Muscle layer of duodenum (tissue), 2 donors: ENCODE measurements at regions not wholly inside any gene's neighbourhood (a gene's known extent, or its start where the extent isn't known, plus 50 kb on each side); places are given as distances from the start of the nearest gene placed in this dataset.

Experiments used
- H3K27ac ChIP-seq: one replicate; pipeline ENCODE4 v1.7.0; 2013; ENCODE audit warnings: mild to moderate bottlenecking, low read length
- H3K27me3 ChIP-seq: one replicate; pipeline ENCODE4 v1.7.0; 2013; ENCODE audit warnings: low read depth, mild to moderate bottlenecking, control low read depth, low read length
- H3K36me3 ChIP-seq, 2 donors: one replicate each; pipeline ENCODE4 v1.7.0; 2013; ENCODE audit warnings: low read length in 2 of 2, control low read depth in 1 of 2, mild to moderate bottlenecking in 1 of 2; ENCODE audit not compliant: insufficient read depth in 2 of 2, control insufficient read depth in 1 of 2
- H3K4me1 ChIP-seq, 2 donors: one replicate each; pipeline ENCODE4 v1.7.0; 2013; ENCODE audit warnings: low read length in 2 of 2, mild to moderate bottlenecking in 2 of 2, control low read depth in 1 of 2, moderate library complexity in 1 of 2; ENCODE audit not compliant: insufficient read depth in 2 of 2, control insufficient read depth in 1 of 2
- H3K4me3 ChIP-seq, 2 donors: one replicate each; pipeline ENCODE4 v1.7.0; 2013; ENCODE audit warnings: low read length in 2 of 2, low read depth in 1 of 2, mild to moderate bottlenecking in 1 of 2
- H3K9me3 ChIP-seq, 2 donors: one replicate each; pipeline ENCODE4 v1.7.0; 2013; ENCODE audit warnings: low read length in 2 of 2, control low read depth in 1 of 2, mild to moderate bottlenecking in 1 of 2; ENCODE audit not compliant: control insufficient read depth in 1 of 2
- donor health status: healthy.

- Histone ChIP-seq H3K4me3 (no peak overlapping the region), H3K36me3 (no peaks in the 10 kb centered on the region), H3K4me1 (no peaks in the 10 kb centered on the region), H3K27me3 (no peaks in the 10 kb centered on the region), H3K9me3 (no peaks in the 10 kb centered on the region), H3K27ac (no peak overlapping the region)
These were observed 121.7 kb upstream of the CHORDC1 start for GRCh38 chr11:90344546-90344945.

- H3K4me3 ChIP-seq, result no peak overlapping the region
- H3K4me1 ChIP-seq, result no peaks in the 10 kb centered on the region
- H3K36me3 ChIP-seq, result no peaks in the 10 kb centered on the region
- no peak overlapping the region for H3K27ac ChIP-seq
- no peaks in the 10 kb centered on the region for H3K9me3 ChIP-seq
- no peaks in the 10 kb centered on the region for H3K27me3 ChIP-seq
These were observed 120.8 kb upstream of the CHORDC1 start for GRCh38 chr11:90343673-90344072.

DNA sequence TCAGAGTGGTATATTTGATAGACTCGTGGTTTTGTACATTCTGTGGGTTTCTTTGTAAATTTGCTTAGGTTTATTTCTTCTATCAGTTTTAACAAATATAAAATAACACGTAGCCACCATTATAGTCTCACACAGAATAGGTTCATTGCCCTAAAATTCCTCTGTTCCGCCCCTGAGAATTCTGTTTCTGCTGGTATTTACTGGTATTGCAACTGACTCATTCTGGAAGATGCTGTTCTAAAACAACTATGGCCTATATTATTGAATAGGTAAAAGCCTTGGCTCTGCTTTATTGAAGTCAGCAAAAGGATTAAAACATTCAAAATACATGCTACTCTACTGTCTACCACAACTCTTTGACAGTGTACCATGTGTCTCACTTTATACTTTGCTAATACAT lies 119.1 kb upstream of the CHORDC1 start:
- Histone ChIP-seq H3K4me3 (no peak overlapping the region), H3K27ac (no peak overlapping the region)

DNA sequence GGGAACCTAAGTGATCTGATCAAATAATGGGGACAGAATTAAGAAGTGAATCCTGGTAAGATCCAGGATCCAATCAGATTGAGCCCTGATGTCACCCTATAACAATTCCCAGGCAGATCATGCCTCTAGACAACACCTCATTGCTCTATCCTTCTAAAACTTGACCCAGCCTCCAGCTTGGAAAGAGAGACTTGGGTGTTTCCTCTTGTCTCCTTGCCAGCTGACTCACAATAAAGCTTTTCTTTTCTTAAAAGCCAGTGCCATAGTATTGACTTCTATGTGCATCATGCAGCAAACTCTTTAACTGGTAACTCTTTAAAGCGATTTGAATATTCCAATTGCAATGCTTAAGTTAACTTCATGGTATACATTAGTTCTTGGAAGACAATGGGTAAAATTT lies 109.6 kb upstream of the CHORDC1 start:
- Histone ChIP-seq H3K27me3 (no peaks in the 10 kb centered on the region), H3K27ac (no peak overlapping the region), H3K4me1 (no peaks in the 10 kb centered on the region), H3K9me3 (no peaks in the 10 kb centered on the region), H3K4me3 (no peak overlapping the region), H3K36me3 (no peaks in the 10 kb centered on the region)

More for the DNA sequence above, 119.1 kb upstream of the CHORDC1 start:
- H3K9me3 ChIP-seq, result no peaks in the 10 kb centered on the region
- H3K4me1 ChIP-seq, result no peaks in the 10 kb centered on the region
- no peaks in the 10 kb centered on the region for H3K36me3 ChIP-seq
- H3K27me3 ChIP-seq, result no peaks in the 10 kb centered on the region

DNA sequence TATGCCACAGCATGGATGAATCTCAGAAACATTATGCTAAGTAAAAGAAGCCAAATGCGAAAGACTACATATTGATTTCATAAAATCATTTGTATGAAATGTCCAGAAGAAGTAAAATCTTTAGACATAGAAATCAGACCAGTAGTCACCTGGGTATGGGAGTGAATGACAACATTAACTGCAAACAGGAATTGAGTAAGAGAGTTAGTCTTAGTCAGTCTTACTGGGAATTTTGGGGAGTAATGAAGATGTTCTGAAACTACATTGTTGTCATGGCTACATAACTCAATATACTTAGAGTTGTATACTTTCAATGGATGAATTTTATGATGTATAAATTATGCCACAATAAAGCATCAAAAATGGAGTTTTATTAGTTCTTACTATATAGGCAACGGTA lies 107.8 kb upstream of the CHORDC1 start:
- H3K9me3 ChIP-seq, result no peaks in the 10 kb centered on the region
- no peaks in the 10 kb centered on the region for H3K27me3 ChIP-seq
- H3K27ac ChIP-seq, result no peak overlapping the region
- H3K36me3 ChIP-seq, result no peaks in the 10 kb centered on the region
- no peak overlapping the region for H3K4me3 ChIP-seq
- no peaks in the 10 kb centered on the region for H3K4me1 ChIP-seq

GRCh38 chr11:90329043-90329442 lies 106.2 kb upstream of the CHORDC1 start:
- Histone ChIP-seq H3K4me3 (no peak overlapping the region), H3K36me3 (no peaks in the 10 kb centered on the region), H3K27ac (no peak overlapping the region), H3K4me1 (no peaks in the 10 kb centered on the region), H3K27me3 (no peaks in the 10 kb centered on the region), H3K9me3 (no peaks in the 10 kb centered on the region)

DNA sequence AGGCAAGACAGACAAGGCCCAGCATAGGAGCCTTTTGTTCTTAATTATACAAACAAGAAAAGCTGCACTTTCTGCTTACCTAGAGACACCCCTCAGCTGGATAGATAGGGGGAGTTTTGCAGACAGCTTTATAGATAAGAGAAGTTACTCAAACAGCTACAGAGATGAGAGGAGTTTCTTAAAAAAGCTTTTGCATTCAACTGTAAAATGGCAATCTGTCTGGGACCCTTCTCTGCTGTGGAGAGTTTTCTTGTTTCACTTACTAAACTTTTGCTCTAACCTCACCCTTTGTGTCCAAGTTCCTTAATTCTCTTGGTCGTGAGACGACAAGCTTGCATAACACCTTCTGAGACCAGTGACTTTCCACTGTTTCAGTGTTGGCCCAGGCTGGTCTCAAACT lies 103.8 kb upstream of the CHORDC1 start:
- Histone ChIP-seq H3K4me3 (no peak overlapping the region), H3K4me1 (no peaks in the 10 kb centered on the region), H3K36me3 (no peaks in the 10 kb centered on the region), H3K27me3 (no peaks in the 10 kb centered on the region), H3K27ac (no peak overlapping the region), H3K9me3 (no peaks in the 10 kb centered on the region)

DNA sequence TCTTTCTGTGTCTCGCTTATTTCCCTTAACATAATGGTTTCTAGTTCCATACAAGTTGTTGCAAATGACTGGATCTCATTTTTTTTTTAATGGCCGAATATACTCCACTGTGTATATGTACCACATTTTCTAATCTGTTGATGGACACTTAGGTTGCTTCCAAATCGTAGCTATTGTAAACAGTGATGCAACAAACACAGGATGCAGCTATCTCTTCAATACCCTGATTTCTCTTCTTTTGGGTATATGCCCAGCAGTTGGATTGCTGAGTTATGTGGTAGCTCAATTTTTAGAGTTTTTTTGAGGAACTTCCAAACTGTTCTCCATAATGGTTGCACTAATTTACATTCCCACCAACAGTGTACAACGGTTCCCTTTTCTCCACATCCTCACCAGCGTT lies 100.4 kb upstream of the CHORDC1 start:
- no peaks in the 10 kb centered on the region for H3K9me3 ChIP-seq
- H3K27me3 ChIP-seq, result no peaks in the 10 kb centered on the region
- H3K4me1 ChIP-seq, result no peaks in the 10 kb centered on the region
- no peak overlapping the region for H3K27ac ChIP-seq
- H3K36me3 ChIP-seq, result no peaks in the 10 kb centered on the region
- H3K4me3 ChIP-seq, result no peak overlapping the region

DNA sequence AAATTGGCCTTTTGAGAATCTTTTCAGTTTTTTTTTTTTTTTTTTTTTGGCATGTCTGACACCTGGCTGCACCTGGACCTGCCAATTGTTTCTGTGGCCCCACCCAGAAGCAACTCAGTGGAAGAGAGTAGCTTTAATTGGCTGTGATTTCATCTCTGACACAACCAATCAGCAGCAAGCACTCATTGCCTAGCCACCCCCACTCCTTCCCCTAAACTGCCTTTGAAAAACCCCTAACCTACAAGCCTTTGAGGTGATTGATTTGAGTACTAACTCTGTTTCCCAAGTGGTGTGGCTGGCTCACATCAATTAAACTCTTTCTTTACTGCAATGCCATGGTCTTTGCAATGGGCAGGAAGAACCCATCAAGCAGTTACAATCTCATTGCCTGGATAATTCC lies 98.2 kb upstream of the CHORDC1 start:
- no peaks in the 10 kb centered on the region for H3K36me3 ChIP-seq
- H3K4me1 ChIP-seq, result no peaks in the 10 kb centered on the region
- H3K4me3 ChIP-seq, result no peak overlapping the region
- H3K9me3 ChIP-seq, result no peaks in the 10 kb centered on the region
- H3K27me3 ChIP-seq, result no peaks in the 10 kb centered on the region
- H3K27ac ChIP-seq, result no peak overlapping the region

GRCh38 chr11:90318651-90319050 lies 95.8 kb upstream of the CHORDC1 start:
- H3K4me1 ChIP-seq, result no peaks in the 10 kb centered on the region
- H3K27ac ChIP-seq, result no peak overlapping the region
- H3K27me3 ChIP-seq, result no peaks in the 10 kb centered on the region
- no peaks in the 10 kb centered on the region for H3K36me3 ChIP-seq
- no peaks in the 10 kb centered on the region for H3K9me3 ChIP-seq
- no peak overlapping the region for H3K4me3 ChIP-seq

GRCh38 chr11:90310210-90310609 lies 87.4 kb upstream of the CHORDC1 start:
- Histone ChIP-seq H3K4me1 (no peaks in the 10 kb centered on the region), H3K36me3 (no peaks in the 10 kb centered on the region), H3K27me3 (no peaks in the 10 kb centered on the region), H3K27ac (no peak overlapping the region), H3K9me3 (no peaks in the 10 kb centered on the region), H3K4me3 (no peak overlapping the region)

DNA sequence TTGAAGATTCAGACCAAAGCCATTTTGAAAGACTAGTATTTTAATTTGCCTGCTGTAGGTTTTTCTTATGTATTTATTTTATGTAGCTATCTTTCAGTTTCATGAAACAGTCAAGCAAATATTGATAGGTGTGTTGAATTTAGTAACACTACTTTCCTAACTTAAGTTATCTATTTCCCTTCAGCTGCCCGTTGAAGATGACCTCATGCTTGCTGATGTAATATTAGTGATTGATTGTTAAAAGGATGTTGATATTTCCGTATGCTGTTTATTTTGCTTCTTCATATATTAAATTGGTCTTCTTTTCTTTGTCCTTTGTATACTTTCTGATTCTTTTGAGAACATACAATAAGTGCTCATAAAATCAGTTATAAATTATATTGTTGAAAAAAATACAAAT lies 86.8 kb upstream of the CHORDC1 start:
- no peaks in the 10 kb centered on the region for H3K4me1 ChIP-seq

More for the DNA sequence above, 86.8 kb upstream of the CHORDC1 start:
- Histone ChIP-seq H3K36me3 (no peaks in the 10 kb centered on the region), H3K9me3 (no peaks in the 10 kb centered on the region), H3K27ac (no peak overlapping the region), H3K4me3 (no peak overlapping the region), H3K27me3 (no peaks in the 10 kb centered on the region)
